HG03521 (cell line): ENCODE measurements at regions not wholly inside any gene's neighbourhood (a gene's known extent, or its start where the extent isn't known, plus 50 kb on each side); places are given as distances from the start of the nearest gene placed in this dataset.

ENCODE experiments used
- ATAC-seq: cut with Tn5 transposase; IDR thresholded peaks from one replicate; pipeline ENCODE4 v1.9.1; 2021; ENCODE audit warnings: mild to moderate bottlenecking, moderate library complexity; ENCODE audit not compliant: unreplicated experiment

GRCh38 chr2:66382091-66382490 is 52.8 kb upstream of the MEIS1 start:
- no peak for ATAC-seq

GRCh38 chr2:66379473-66379872 is 55.5 kb upstream of the MEIS1 start:
- no peak for ATAC-seq

- ATAC-seq = no peak
Observed at GRCh38 chr2:66377832-66378231, 57.1 kb upstream of the MEIS1 start.

GRCh38 chr2:66370824-66371223 is 64.1 kb upstream of the MEIS1 start:
- no peak for ATAC-seq

DNA sequence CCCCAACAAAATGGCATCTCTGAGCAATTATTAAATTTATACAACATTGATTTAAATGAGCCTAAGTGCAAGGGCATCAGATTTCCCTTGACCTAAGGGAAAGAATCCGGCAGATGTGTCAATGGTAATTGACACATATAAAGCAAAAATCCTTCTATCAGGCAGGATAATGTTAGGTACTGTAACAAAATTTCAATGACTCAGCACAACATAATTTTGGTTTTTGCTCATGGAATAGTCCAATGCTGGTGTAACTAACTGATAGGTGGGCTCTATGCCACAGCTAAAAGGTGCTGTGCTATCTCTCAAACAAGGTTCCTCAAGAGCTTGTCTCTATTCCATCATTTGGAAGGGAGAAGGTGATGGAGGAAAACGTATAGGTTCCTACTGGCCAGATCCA is 68.3 kb upstream of the MEIS1 start:
- ATAC-seq = no peak

DNA sequence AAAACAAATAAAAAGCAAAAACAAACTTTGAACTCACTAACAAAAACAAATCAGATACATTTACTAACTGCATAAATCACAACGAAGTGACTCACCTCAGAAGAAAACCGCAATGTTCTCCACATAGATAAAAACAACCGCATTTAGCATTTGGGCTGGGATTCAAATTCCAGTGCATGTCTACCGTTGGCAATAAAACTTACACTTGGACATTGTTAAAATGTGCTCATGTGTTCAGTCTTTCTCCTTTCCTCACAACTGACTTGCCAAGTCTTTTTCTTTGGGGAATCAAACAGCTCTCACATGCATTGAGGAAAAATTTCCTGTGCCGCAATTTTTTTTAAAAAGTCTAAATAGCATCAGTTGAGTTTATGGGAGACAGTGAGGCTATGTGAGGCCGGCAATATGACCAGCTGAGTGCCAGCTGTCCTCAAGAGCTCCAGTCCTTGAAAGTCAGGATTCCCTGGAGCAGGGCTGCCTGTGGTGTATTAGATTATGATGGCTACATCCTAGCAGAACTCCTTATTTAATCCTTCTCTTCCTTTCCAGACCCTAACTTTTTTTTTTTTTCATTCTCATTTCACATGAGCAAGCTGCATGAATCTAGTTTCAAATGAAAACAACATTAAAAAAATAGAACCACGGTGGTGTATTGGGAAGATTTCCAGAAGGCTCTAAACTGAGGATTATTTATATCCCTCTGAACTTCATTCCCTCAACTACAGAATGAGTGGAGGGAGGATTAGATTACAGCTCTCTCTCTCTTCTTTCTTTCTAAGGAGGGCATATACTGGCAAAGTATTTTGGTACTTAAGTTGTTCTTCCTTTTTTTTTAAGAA is 70.2 kb upstream of the MEIS1 start:
- ATAC-seq = no peak

GRCh38 chr2:66362701-66363100 is 72.2 kb upstream of the MEIS1 start:
- ATAC-seq = no peak

GRCh38 chr2:66346231-66346664 is 88.7 kb upstream of the MEIS1 start:
- no peak for ATAC-seq

DNA sequence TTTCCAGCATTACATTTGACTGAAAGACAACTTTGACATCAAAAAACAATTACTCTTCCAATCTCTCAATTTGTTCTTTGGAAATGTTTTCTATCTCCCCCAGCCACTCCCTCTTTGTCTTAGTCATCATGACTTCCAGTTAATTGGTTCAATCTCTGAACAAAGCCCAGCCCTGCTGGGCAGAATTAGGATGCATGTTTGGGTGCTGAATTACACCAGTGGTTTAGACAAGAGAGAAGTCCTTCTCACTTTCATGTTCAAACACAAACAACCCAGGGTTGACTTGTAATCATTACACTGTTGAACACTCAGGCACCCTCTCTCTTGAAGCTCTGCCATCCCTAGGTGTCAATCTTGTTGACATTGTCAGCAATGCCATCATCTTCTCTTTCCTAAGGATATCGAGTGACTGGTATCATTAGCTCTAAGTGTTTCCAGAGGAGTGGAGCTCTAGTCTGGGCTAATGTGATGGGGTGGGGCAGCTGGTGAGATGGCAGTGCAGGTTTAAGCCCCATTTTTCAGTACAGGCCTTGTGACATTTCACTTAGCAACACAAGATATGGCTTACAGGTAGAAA is 90.8 kb upstream of the MEIS1 start:
- ATAC-seq = no peak

DNA sequence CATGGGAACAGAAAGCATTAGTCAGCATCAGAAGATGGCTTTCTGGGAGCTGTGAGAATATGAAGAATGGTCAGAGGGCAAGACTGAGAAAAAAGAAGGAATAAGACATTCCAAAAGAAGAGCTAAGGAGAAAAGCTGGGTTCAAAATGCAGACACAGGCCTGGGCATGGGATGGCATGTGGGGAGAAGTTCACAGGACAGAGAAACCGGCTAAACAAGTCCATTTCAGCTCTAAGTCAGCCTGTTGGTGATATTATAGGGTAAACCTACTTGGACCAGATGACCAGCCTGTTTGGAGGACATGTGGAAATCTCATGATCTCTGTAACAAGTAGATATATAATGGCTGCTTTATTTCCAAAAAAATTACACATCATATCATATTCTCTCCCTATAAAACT is 91.7 kb upstream of the MEIS1 start:
- no peak for ATAC-seq

DNA sequence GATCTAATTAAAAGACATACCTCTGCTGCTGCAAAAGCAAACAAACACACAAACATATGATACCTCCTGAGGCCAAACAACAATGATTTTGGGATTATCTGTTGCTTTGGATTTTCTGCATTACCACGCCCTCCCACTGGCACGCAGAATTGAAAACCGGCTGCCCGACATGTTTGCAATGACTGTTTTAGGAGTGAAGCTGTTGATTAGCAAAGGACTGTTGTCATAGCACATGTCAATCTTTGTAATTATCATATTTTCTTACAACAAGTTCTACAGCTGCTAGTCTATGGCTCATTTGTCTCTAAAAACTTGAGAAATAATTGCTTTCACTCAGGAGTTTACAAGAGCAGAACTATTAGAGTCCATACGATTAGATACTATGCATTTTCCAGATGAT is 94.4 kb upstream of the MEIS1 start:
- no peak for ATAC-seq

- no peak for ATAC-seq
Observed at GRCh38 chr2:66334237-66335029, 100.5 kb upstream of the MEIS1 start.

DNA sequence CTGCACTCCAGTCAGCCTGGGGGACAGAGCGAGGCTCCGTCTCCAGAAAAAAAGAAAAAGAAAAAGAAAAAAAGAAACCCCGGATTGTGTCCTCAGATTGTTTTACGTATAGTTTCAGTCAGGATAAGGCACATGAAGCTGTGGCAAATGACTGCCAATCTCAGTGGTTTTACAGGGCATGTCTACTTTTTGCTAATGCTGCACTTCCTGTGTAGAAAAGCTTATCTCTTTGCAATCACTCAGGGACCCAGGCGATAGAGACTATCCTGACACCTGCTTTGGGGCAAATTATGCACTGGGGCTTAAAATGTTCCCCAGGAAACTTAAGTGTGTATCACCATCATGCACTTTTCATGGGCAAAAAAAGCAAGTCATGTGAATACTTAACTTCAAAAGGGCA is 103.7 kb upstream of the MEIS1 start:
- ATAC-seq = no peak

- no peak for ATAC-seq
Observed at GRCh38 chr2:66329081-66329605, 105.8 kb upstream of the MEIS1 start.

GRCh38 chr2:66327066-66327740 is 107.7 kb upstream of the MEIS1 start:
- ATAC-seq = no peak

DNA sequence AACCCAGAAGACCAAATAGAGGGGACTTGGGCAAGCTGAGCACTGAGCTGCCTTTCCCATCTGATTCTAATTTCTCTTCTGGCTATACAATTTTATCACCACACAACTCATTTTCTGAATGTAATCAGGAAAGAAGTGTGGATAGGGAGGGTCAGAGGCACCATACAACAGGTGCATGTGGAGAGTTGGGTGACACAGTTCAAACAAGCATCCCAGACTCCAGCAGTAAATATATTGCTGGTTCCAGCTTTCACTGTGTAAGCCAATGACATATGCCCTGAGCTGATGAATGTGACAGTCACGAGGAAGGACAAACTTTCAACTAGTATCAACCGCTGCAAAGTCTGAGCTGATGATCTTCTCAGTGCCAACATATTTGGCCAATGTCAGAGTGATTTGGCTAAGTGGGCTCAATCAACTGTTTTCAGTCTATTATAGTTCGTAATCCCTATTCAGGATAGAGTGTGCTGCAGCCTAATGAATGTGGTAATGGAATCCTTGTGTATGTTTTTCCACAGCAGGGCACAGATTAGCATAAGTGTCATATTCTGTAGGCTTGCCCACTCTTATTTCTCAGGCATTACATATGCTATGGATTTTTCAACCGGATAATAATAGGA is 109.9 kb upstream of the MEIS1 start:
- no peak for ATAC-seq

- ATAC-seq = no peak
Observed at GRCh38 chr2:66324356-66324755, 110.6 kb upstream of the MEIS1 start.

DNA sequence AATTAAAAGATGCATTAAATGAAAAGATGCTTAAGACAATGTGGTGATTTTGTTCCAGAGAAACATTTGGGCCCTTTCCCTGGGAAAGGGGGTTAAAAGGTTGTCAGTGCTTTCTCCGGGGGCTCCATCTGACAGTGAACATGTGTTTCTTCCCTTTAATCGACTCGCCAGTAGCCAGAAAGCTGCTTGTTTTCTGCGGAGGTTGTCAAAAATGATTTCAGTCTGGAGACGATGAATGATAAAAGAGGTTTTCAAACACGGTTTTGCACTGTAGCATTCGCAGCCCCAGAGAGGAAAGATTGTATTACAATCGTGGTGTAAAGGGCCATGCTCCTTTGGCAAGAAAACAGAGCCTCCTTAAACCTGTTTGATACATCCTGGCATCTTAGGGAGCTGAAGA is 111.5 kb upstream of the MEIS1 start:
- ATAC-seq = no peak

GRCh38 chr2:66322506-66323260 is 112.2 kb upstream of the MEIS1 start:
- no peak for ATAC-seq

- ATAC-seq = no peak
Observed at GRCh38 chr2:66318009-66318561, 116.8 kb upstream of the MEIS1 start.
